Fibroblast of villous mesenchyme (primary cell): ENCODE measurements at regions not wholly inside any gene's neighbourhood (a gene's known extent, or its start where the extent isn't known, plus 50 kb on each side); places are given as distances from the start of the nearest gene placed in this dataset.

Experiments used
- DNase-seq: peaks from one replicate; pipeline ENCODE4 v3.0.0-alpha.2; 2010; ENCODE audit warnings: low read depth
- H3K4me3 ChIP-seq: 2 replicates; pipeline ENCODE4 v1.5.1; 2011; ENCODE audit warnings: low read depth, mild to moderate bottlenecking, low read length
- CTCF ChIP-seq: IDR thresholded peaks from 2 replicates; pipeline ENCODE4 v1.5.1; 2012; ENCODE audit warnings: low read depth, mild to moderate bottlenecking, low read length; ENCODE audit not compliant: insufficient read depth

DNA sequence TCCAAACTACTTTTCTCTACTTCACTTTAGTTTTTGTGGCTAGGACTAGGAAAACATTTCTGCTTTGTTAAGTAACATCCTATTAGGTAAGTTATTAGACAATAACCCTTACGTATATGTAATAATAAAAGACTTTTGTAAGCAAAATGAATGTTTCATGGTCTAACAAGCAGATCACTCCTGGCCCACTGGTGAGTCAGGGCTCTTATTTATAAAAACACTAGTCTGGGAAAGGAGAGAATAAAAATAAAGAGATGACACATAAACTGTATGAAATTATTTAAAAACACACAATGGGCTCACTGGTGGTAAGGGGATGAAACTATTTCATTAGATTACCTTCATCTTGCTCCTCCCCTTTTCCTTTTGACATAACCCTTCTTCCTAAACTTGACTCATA, 2212.2 kb upstream of the ACO1 start:
- TF ChIP-seq CTCF = no peak
- DNase-seq = peak; percentile 7
- no peak overlapping the region for H3K4me3 ChIP-seq

DNA sequence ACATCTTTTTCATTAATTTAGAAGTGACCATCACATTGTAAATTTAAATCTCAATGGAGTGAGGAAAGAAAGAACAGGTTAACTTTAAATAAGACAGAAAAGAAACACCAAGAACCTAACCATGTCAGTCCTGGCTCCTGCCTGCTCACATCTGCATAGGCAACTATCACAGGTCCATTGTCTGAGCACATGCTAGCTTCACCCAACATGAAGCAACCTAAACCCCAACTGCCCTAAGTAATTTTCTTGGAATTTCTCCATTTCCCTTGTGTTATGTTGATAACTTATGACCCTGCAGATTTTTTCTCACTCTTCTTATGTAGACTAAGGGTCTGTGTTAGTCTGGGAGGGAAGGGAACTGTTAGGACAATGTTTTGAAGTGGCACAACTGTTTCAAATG, 2205.8 kb upstream of the ACO1 start:
- TF ChIP-seq CTCF = no peak
- no peak for DNase-seq
- no peak overlapping the region for H3K4me3 ChIP-seq

- no peak for TF ChIP-seq CTCF
- no peak for DNase-seq
- H3K4me3 ChIP-seq = no peak overlapping the region
Observed at GRCh38 chr9:30193421-30193820, 2191.0 kb upstream of the ACO1 start.

DNA sequence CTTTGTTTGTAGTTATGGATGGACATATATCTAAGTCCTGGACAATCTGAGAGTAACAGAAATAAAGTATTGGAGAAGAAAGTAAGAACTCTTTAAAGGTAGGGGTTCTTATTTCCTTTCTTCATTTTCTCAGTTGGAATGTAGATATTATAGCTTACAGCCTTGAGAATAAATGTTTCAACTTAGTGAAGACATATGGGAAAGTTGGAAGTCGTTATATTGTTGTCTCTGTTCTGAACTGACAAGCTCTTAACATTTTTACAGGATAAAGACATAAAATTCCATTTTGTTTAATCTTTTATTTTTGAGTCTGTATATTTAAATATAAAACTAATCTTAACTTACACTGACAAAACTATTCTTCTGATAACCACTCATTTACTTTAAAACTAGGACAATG, 2187.5 kb upstream of the ACO1 start:
- no peak for TF ChIP-seq CTCF
- no peak for DNase-seq
- H3K4me3 ChIP-seq = no peak overlapping the region

- H3K4me3 ChIP-seq = no peak overlapping the region
- no peak for TF ChIP-seq CTCF
- no peak for DNase-seq
Observed at GRCh38 chr9:30197453-30197852, 2187.0 kb upstream of the ACO1 start.

DNA sequence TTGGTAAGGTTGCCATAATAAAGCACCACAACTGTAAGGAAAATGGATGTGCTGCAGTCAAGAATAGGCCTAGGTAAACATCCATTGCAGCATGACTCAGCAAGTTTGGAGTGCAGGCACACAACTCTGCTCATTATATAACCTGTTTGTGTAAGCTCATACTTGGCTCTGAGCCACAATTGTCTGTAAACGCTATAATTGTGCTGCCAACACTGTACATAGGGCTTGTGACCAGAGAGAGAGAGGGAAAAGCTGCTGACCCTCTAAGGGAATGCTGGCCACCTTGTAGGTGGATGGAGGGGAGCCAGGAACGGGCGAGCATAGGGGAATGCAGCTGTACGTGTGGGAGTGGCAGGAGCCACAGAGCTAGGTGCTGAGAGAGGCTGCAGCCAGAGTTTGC, 2186.5 kb upstream of the ACO1 start:
- H3K4me3 ChIP-seq = no peak overlapping the region
- DNase-seq = peak; percentile 0
- TF ChIP-seq CTCF = no peak

- no peak for TF ChIP-seq CTCF
- no peak for DNase-seq
- H3K4me3 ChIP-seq = no peak overlapping the region
Observed at GRCh38 chr9:30198463-30199309, 2185.8 kb upstream of the ACO1 start.
